ENCODE measurements at regions not wholly inside any gene's neighbourhood (a gene's known extent, or its start where the extent isn't known, plus 50 kb on each side); places are given as distances from the start of the nearest gene placed in this dataset.

DNA sequence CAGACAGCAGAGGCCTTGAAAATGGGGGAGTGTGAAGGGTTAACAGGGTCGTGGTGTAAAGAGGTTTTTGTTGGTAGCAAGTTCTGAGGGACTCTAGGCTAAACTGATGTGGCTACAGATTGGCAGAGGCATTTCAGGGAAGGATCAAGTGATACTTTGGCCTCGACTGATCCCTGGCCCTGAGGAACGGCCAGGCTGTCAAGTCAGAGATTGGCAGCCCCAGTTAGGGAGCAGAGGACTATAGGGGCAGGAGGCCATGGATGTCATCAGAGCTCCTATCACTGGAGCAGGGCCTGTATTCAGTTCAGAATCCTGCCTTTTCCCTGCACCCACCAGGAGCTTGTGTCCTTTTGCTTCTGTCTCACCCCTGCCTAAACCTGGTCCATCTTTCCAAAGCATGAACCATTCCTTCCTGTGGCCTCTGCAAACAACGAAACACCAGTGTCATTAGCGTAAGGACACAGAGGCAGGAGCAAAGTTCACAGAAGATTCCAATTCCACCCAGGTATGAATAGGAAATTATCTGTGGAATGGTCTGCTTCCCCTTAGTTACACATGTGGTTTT is 613.1 kb downstream of the MID1IP1 start:
- TF ChIP-seq, protein P1, sequence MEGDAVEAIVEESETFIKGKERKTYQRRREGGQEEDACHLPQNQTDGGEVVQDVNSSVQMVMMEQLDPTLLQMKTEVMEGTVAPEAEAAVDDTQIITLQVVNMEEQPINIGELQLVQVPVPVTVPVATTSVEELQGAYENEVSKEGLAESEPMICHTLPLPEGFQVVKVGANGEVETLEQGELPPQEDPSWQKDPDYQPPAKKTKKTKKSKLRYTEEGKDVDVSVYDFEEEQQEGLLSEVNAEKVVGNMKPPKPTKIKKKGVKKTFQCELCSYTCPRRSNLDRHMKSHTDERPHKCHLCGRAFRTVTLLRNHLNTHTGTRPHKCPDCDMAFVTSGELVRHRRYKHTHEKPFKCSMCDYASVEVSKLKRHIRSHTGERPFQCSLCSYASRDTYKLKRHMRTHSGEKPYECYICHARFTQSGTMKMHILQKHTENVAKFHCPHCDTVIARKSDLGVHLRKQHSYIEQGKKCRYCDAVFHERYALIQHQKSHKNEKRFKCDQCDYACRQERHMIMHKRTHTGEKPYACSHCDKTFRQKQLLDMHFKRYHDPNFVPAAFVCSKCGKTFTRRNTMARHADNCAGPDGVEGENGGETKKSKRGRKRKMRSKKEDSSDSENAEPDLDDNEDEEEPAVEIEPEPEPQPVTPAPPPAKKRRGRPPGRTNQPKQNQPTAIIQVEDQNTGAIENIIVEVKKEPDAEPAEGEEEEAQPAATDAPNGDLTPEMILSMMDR (IDR thresholded peaks at IDR 0.05), result no peak
- Histone ChIP-seq H3K9me3 (no peaks in the 10 kb centered on the region), H3K36me3 (no peaks in the 10 kb centered on the region), H3K27me3 (replicated peaks; ENCODE audit: insufficient read depth) (no peaks in the 10 kb centered on the region), H3K4me1 (ENCODE audit: control insufficient read depth in 1 of 2, low read depth in 2 of 2) (no peaks in the 10 kb centered on the region), H3K4me3 (no peak overlapping the region), H3K27ac (no peak overlapping the region)
- DNase-seq (ENCODE audit: low spot score) (no peak), ATAC-seq (ENCODE audit: insufficient number of reproducible peaks, low FRiP score, low read depth) (no peak)

DNA sequence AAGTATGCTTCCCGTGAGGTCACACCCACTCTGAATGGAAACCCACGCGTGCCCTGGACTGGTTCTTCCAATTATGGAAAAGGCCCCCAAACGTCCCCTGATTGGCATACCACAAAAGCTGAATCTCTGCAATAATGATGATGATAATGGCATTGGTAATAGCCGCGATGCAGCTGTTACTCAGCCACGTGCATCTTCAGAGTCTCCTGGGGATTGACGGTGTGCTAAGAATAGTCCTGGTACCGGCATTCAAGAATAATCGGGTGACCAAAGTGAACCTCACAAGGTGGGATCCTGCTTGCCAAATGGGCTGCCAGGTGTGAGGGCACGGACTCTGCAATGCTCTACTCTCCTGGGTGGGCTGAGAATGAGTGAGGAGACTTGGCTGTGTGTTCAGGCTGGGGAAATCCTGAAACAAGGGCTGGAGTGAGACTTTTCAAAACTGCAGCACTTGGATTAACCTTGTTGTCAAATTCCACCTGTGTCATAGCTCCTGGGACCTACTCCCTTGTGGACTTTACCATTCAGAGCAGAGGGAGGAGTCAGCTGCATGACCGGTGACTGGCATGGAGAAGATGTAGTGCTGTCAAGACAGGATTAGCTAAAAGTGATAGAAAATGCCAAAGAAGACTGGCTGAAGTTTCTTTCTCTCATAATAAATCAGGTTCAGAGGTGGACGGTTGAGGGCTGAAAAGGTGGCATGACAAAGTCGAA is 615.4 kb downstream of the MID1IP1 start:
- Histone ChIP-seq H3K27ac (no peak overlapping the region), H3K36me3 (no peaks in the 10 kb centered on the region), H3K4me1 (ENCODE audit: control insufficient read depth in 1 of 2, low read depth in 2 of 2) (no peaks in the 10 kb centered on the region), H3K27me3 (replicated peaks; ENCODE audit: insufficient read depth) (no peaks in the 10 kb centered on the region), H3K9me3 (no peaks in the 10 kb centered on the region), H3K4me3 (no peak overlapping the region)
- no peak for ATAC-seq (ENCODE audit: insufficient number of reproducible peaks, low FRiP score, low read depth)
- no peak for DNase-seq (ENCODE audit: low spot score)
- TF ChIP-seq, protein P1 (IDR thresholded peaks at IDR 0.05), result no peak

DNA sequence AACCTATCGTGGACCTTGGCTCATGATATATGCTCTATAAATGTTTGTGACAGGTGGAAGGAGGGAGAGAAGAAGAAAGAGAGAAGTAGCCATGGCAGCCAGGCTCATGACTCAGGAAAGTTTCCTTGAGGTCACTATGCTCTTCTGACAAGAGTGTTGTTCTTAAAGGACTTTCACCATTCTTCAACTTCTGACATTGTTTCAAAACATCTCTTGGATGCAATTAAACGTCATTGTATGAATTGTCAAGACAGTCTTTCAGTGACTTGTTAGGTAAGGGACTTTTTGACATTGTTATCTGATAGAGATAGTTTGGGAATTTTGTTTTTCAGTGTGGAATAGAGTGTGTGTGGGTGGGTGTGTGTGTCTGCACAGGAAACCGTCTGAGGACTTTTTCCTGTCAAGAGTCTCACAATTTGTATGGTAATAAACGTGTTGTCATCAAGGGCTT is 617.0 kb downstream of the MID1IP1 start:
- H3K36me3 ChIP-seq, result no peaks in the 10 kb centered on the region
- no peaks in the 10 kb centered on the region for H3K9me3 ChIP-seq
- DNase-seq (ENCODE audit: low spot score) (no peak), ATAC-seq (ENCODE audit: insufficient number of reproducible peaks, low FRiP score, low read depth) (no peak)
- H3K4me3 ChIP-seq, result no peak overlapping the region
- H3K27ac ChIP-seq, result no peak overlapping the region
- no peaks in the 10 kb centered on the region for H3K4me1 ChIP-seq (ENCODE audit: control insufficient read depth in 1 of 2, low read depth in 2 of 2)
- TF ChIP-seq, protein P1 (IDR thresholded peaks at IDR 0.05), result no peak
- H3K27me3 ChIP-seq (replicated peaks; ENCODE audit: insufficient read depth), result no peaks in the 10 kb centered on the region

DNA sequence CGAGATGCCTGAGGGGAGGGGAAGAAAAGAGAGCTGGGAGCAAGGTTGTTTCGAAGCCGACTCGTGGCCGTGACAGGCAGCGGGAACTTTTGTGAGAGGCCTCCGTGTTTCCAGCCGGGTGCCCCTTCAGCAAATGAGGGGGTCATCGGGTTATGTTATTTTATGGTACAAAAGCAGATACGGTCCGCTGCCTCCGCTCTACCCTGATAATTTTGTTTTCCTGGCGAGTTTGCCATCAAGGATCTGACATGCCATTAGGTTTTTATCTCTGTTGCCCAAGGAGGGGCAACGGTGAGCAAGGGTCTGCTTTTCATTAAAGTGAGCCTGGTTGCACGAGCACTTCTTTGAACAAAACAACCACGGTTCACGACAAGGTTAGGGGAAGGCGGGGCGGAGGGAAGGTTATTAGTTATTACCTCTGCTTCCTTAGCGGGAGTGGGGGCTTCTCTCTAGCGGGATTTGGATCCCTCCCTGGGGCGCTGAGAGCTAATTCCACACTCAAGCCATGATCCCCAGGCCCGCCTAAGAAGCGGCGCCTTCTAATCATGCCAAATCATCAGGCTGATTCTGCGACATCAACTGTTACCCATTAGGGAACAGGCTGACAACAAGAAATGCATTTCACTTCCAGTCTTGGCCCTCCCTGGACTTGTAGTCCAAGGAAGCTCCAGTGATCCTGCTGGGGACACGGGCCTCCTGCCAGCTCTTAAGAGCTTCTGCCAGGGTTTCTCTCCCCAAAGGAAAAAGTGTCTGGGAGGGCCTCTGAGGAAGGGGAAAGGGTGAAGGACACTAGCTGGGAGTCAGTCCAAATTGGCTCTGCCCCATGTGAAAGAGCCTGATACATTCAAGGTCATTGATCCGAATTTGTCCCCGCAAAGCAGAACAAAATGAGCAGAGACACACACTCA is 617.7 kb downstream of the MID1IP1 start:
- no peak overlapping the region for H3K27ac ChIP-seq
- H3K36me3 ChIP-seq, result no peaks in the 10 kb centered on the region
- no peaks in the 10 kb centered on the region for H3K27me3 ChIP-seq (replicated peaks; ENCODE audit: insufficient read depth)
- H3K9me3 ChIP-seq, result no peaks in the 10 kb centered on the region
- H3K4me3 ChIP-seq, result no peak overlapping the region
- ATAC-seq (ENCODE audit: insufficient number of reproducible peaks, low FRiP score, low read depth) (no peak), DNase-seq (ENCODE audit: low spot score) (no peak)
- TF ChIP-seq, protein P1 (IDR thresholded peaks at IDR 0.05), result no peak
- H3K4me1 ChIP-seq (ENCODE audit: control insufficient read depth in 1 of 2, low read depth in 2 of 2), result no peaks in the 10 kb centered on the region

DNA sequence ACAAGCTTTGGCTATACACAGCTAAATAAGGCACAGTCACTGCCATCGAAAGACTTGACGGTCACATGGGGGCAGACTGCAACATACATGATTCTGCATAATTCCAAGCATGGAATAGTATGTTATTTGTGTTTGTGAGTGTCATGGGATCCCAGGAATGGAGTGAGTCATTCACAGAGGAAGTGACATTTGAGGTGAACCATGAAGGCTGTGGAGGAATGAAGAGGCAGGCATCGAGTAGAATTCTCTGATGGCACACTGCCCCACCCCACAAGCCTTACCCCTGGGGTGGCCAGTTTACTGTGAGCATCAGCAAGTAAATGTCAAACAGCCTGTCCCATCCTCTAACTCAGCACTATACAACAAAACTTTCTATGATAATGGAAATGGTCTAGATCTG is 619.7 kb downstream of the MID1IP1 start:
- Histone ChIP-seq H3K9me3 (no peaks in the 10 kb centered on the region), H3K4me1 (ENCODE audit: control insufficient read depth in 1 of 2, low read depth in 2 of 2) (no peaks in the 10 kb centered on the region), H3K27ac (no peak overlapping the region), H3K36me3 (no peaks in the 10 kb centered on the region), H3K4me3 (no peak overlapping the region), H3K27me3 (replicated peaks; ENCODE audit: insufficient read depth) (no peaks in the 10 kb centered on the region)
- no peak for ATAC-seq (ENCODE audit: insufficient number of reproducible peaks, low FRiP score, low read depth)
- no peak for DNase-seq (ENCODE audit: low spot score)
- TF ChIP-seq, protein P1 (IDR thresholded peaks at IDR 0.05), result no peak
